ENCODE measurements at regions not wholly inside any gene's neighbourhood (a gene's known extent, or its start where the extent isn't known, plus 50 kb on each side); places are given as distances from the start of the nearest gene placed in this dataset.
"Not testable (repeated sequence)": the region's sequence is repeated elsewhere in the genome, so short reads cannot be mapped to it uniquely, and the experiment has no call there.

- DNase-seq, result no peak
Measured at GRCh38 chr1:78715181-78715661, 65.6 kb downstream of the IFI44 start.

- no peak for DNase-seq
Measured at GRCh38 chr1:78716186-78716585, 66.6 kb downstream of the IFI44 start.

GRCh38 chr1:78718566-78718965, 68.9 kb downstream of the IFI44 start:
- no peak for DNase-seq

- no peak for DNase-seq
Measured at GRCh38 chr1:78721136-78721535, 71.5 kb downstream of the IFI44 start.

GRCh38 chr1:78722105-78722504, 72.5 kb downstream of the IFI44 start:
- no peak for DNase-seq

GRCh38 chr1:78722521-78722920, 72.9 kb downstream of the IFI44 start:
- DNase-seq, result no peak

GRCh38 chr1:78722947-78723346, 73.3 kb downstream of the IFI44 start:
- DNase-seq, result no peak

GRCh38 chr1:78726686-78727085, 77.1 kb downstream of the IFI44 start:
- DNase-seq, result no peak

GRCh38 chr1:78728359-78728758, 78.7 kb downstream of the IFI44 start:
- no peak for DNase-seq

- DNase-seq, result no peak
Measured at GRCh38 chr1:78730054-78730453, 80.4 kb downstream of the IFI44 start.

GRCh38 chr1:78731674-78732073, 82.0 kb downstream of the IFI44 start:
- DNase-seq, result no peak

GRCh38 chr1:78737241-78737640, 87.6 kb downstream of the IFI44 start:
- DNase-seq, result no peak

GRCh38 chr1:78743626-78744025, 94.0 kb downstream of the IFI44 start:
- no peak for DNase-seq

GRCh38 chr1:78745111-78745510, 95.5 kb downstream of the IFI44 start:
- no peak for DNase-seq

- DNase-seq, result not testable (repeated sequence)
Measured at GRCh38 chr1:78753679-78754078, 104.0 kb downstream of the IFI44 start.

GRCh38 chr1:78755986-78756385, 106.4 kb downstream of the IFI44 start:
- DNase-seq, result no peak

GRCh38 chr1:78758506-78758905, 108.9 kb downstream of the IFI44 start:
- DNase-seq, result no peak

- no peak for DNase-seq
Measured at GRCh38 chr1:78759881-78760280, 110.2 kb downstream of the IFI44 start.

- DNase-seq, result no peak
Measured at GRCh38 chr1:78760858-78761257, 111.2 kb downstream of the IFI44 start.

- DNase-seq, result no peak
Measured at GRCh38 chr1:78762113-78762512, 112.5 kb downstream of the IFI44 start.

- DNase-seq, result no peak
Measured at GRCh38 chr1:78765489-78765888, 115.9 kb downstream of the IFI44 start.

- DNase-seq, result no peak
Measured at GRCh38 chr1:78779831-78780230, 130.2 kb downstream of the IFI44 start.

GRCh38 chr1:78787544-78787943, 137.9 kb downstream of the IFI44 start:
- DNase-seq, result no peak

- no peak for DNase-seq
Measured at GRCh38 chr1:78790174-78790573, 140.5 kb downstream of the IFI44 start.

GRCh38 chr1:78792756-78793155, 143.1 kb downstream of the IFI44 start:
- no peak for DNase-seq
